HG03565 (cell line): ENCODE measurements at regions not wholly inside any gene's neighbourhood (a gene's known extent, or its start where the extent isn't known, plus 50 kb on each side); places are given as distances from the start of the nearest gene placed in this dataset.
"Not testable (repeated sequence)": the region's sequence is repeated elsewhere in the genome, so short reads cannot be mapped to it uniquely, and the experiment has no call there.

Experiments used
- ATAC-seq: cut with Tn5 transposase; IDR thresholded peaks from one replicate; pipeline ENCODE4 v1.9.1; 2021; ENCODE audit warnings: mild to moderate bottlenecking, moderate library complexity; ENCODE audit not compliant: unreplicated experiment

- no peak for ATAC-seq
These were observed 194.4 kb downstream of the IZUMO3 start for GRCh38 chr9:24351258-24351657.

- no peak for ATAC-seq
These were observed 203.2 kb downstream of the IZUMO3 start for GRCh38 chr9:24342457-24342856.

DNA sequence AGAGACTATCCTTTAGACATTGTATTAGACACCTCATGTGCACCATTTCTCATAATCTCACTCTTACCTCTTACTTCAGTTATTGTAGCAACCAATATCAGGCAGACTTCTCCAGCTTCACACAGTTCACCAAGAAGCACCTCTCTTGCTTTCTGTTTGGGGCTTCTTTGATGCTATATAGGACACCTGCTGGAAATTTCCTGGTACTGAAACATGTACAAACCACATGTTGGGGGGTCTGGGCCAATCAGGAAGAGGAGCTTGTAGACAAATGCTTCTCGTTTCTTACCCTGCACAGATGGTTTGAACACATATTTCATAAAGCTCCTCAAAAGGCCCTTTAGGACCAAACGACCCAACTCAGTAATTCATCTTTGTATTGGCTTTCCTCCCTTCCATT, 212.1 kb downstream of the IZUMO3 start:
- no peak for ATAC-seq

GRCh38 chr9:24298912-24299311, 246.8 kb downstream of the IZUMO3 start:
- no peak for ATAC-seq

DNA sequence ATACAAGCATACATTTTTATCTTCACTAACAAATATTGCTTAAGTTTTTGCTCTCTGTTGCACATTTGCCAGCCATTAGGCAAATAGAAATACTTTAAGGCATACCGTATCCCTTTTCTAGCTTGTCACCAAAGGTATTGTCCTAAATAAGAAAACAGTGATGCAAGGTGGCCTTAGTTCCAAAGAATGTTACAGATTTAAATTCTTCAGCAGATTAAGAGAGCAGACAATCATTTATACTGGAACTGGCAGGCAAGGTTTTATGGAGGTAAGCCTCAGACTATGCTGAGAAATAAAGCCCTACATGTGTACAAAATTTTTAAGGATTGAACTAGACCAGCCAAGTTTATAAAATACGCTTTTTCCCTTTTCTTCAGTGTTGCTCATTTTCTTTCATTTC, 247.8 kb downstream of the IZUMO3 start:
- ATAC-seq = no peak

DNA sequence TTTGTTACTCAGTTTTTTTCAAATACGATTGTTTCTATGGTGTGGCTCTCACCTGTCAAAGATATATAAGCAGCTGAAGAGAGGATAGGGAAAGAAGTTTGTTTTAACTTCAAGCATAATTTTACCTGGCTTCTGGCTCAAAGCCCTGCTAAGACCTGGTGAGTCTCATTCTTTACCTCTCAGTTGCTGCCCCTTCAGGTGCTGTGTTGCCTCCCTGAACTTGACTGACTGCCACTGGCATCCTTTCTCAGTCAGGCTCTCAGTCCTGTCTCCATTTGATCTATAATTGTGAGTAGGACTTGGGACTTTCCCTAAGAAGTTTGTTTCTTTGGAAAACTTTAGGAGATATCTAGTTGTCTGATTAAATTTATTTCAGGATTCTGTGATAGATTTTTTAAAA, 249.6 kb downstream of the IZUMO3 start:
- ATAC-seq = no peak

DNA sequence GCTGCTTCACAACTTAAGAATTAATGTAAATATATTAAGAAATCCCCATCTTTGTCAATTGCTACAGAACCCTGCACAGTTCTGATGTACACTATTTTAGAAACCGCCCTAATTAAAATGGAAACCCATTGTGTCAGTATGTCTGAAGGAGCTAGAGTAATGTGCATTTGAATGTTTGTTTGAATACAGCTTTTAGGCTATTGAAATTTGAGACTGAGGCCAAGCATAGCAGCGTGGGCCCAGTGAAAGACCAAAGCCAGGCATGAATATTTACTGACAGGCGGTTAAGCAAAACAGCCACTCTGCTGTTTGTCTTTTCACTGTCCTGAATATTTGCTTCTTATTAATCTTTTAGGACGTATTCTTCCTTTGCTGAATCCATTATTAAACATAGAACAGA, 252.3 kb downstream of the IZUMO3 start:
- ATAC-seq = no peak

GRCh38 chr9:24286761-24287160, 258.9 kb downstream of the IZUMO3 start:
- no peak for ATAC-seq

- no peak for ATAC-seq
These were observed 287.1 kb downstream of the IZUMO3 start for GRCh38 chr9:24258626-24259025.

DNA sequence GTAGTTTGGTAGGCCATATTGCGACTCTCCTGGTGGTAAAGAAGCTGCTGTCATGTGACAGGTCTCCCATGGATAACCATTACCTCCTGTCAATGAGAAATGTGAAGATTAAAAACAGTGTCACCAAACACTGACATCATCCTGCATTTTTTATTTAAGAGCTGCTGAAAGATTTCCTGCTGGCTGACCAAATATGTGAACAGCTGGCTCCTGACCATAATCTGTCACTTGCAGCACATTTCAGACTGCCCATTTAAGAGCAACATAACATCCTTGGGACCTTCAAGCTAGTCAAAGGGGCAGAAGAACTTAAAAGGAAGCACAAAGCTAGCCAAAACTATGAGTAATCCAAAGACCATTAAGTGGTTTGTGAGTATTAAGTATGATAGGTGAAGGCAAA, 288.0 kb downstream of the IZUMO3 start:
- no peak for ATAC-seq

GRCh38 chr9:24245988-24246387, 299.7 kb downstream of the IZUMO3 start:
- ATAC-seq = no peak

GRCh38 chr9:24242576-24242975, 303.1 kb downstream of the IZUMO3 start:
- ATAC-seq = no peak

GRCh38 chr9:24218656-24219055, 327.0 kb downstream of the IZUMO3 start:
- no peak for ATAC-seq

DNA sequence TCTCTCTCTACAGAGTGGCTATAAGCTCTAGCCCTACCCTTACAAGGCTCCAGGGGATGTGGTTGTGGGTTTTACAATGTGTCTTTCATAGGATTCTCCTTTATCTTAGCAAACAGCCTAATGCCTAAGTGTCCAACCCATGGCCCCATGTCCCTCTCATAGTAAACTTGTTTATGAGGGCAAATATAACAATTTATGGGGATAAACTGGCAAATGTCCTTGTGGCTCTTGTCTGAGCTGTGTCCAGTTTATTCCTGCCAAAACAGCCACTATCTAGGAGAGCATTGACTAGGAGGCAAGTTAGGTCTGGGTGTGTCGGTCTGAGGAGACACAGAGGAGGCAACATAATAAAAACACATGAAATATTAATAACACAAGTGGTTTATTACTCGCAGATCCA, 335.1 kb downstream of the IZUMO3 start:
- no peak for ATAC-seq

- ATAC-seq = no peak
These were observed 355.7 kb downstream of the IZUMO3 start for GRCh38 chr9:24189986-24190385.

GRCh38 chr9:24180572-24180971, 354.5 kb upstream of the ELAVL2 start:
- not testable (repeated sequence) for ATAC-seq

DNA sequence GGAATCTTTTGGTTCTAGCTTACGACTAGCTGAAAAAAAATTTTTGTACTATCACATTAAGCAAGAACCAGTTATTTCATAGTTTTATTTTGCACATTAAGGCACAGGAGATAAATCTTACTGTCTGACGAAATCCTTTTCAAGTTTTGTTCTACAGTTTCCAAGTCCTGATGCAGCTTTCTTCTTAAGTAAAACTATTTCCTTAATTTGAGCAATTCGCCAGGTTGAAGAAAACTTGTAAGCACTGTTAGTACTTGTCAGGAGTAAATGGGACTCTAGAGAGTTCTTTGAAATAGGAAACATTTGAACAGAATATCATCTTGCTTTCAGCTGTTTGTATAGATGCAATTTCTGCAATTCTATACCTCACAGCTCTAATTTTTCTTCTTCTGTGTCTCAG, 318.8 kb upstream of the ELAVL2 start:
- ATAC-seq = no peak

- not testable (repeated sequence) for ATAC-seq
These were observed 309.0 kb upstream of the ELAVL2 start for GRCh38 chr9:24135072-24135471.

DNA sequence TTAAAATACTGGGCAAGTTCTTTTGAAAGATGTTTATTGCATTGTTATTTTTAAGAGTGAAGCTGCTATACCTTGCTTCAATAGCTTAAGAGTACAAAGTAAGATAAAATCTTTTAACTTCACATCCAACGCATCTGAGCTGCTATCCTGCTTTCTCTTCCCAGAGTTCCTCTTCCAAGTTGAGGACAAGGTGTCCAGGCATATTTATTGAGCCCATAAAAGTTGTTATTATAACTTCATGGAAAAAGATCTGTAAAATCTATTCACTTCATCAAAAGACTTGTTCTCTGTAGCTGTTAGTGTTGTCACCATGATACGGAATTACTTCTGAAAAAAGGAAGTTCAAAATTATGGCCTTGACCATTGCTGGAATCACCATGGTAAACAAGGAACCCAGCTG, 306.2 kb upstream of the ELAVL2 start:
- no peak for ATAC-seq

GRCh38 chr9:24127519-24127918, 301.5 kb upstream of the ELAVL2 start:
- no peak for ATAC-seq

DNA sequence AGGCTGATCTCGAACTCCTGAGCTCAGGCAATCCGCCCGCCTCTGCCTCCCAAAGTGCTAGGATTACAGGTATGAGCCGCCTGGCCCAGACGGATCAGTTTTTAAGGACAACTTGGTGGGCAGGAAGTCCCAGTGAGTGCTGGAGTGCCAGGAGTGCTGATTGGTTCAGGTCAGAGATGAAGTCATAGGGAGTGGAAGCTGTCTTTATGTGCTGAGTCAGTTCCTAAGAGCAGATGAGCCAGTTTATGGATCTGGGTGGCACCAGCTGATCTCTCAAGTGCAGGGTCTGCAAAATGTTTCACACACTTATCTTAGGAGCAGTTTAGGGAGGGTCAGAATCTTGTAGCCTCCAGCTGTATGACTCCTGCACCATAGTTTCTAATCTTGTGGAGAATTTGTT, 292.1 kb upstream of the ELAVL2 start:
- ATAC-seq = no peak

GRCh38 chr9:24096756-24097155, 270.7 kb upstream of the ELAVL2 start:
- no peak for ATAC-seq

DNA sequence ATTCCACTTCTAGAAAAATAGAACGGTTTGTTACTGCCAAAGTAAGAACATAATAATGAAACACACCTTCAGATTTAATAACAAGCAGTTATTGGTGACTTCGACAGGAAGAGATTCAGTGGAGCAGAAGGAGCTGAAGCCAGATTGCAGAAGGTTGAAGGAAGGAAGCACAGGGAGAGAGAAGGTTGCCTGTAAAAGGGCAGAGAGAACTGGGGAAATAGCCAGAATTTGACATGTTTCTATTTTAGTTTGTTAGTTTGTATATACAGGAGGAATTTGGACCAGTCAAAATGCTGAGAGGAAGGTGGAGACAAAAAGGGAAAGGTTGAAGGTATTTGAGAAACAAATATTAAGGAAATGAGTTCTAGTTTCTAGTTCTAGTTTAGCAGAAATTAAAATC, 269.2 kb upstream of the ELAVL2 start:
- no peak for ATAC-seq

- no peak for ATAC-seq
These were observed 264.5 kb upstream of the ELAVL2 start for GRCh38 chr9:24090566-24090965.
